HG02678 (cell line): ENCODE measurements at regions not wholly inside any gene's neighbourhood (a gene's known extent, or its start where the extent isn't known, plus 50 kb on each side); places are given as distances from the start of the nearest gene placed in this dataset.
"Not testable (repeated sequence)": the region's sequence is repeated elsewhere in the genome, so short reads cannot be mapped to it uniquely, and the experiment has no call there.

Experiments used
- ATAC-seq: cut with Tn5 transposase; IDR thresholded peaks from one replicate; pipeline ENCODE4 v1.9.1; 2021; ENCODE audit warnings: mild to moderate bottlenecking, moderate library complexity; ENCODE audit not compliant: unreplicated experiment

GRCh38 chr3:5899014-5899761, 711.7 kb downstream of the EDEM1 start:
- ATAC-seq = no peak

- ATAC-seq = no peak
Measured at GRCh38 chr3:5917932-5918331, 730.4 kb downstream of the EDEM1 start.

- ATAC-seq = no peak
Measured at GRCh38 chr3:5918626-5919025, 731.1 kb downstream of the EDEM1 start.

- no peak for ATAC-seq
Measured at GRCh38 chr3:5929027-5929426, 741.5 kb downstream of the EDEM1 start.

- ATAC-seq = not testable (repeated sequence)
Measured at GRCh38 chr3:5944061-5944460, 756.6 kb downstream of the EDEM1 start.

- ATAC-seq = no peak
Measured at GRCh38 chr3:5948084-5948483, 760.6 kb downstream of the EDEM1 start.

- ATAC-seq = no peak
Measured at GRCh38 chr3:5951026-5951425, 763.5 kb downstream of the EDEM1 start.

GRCh38 chr3:5972586-5972985, 785.1 kb downstream of the EDEM1 start:
- no peak for ATAC-seq

- no peak for ATAC-seq
Measured at GRCh38 chr3:5974630-5975322, 787.3 kb downstream of the EDEM1 start.

GRCh38 chr3:5977331-5977730, 789.8 kb downstream of the EDEM1 start:
- no peak for ATAC-seq

- ATAC-seq = no peak
Measured at GRCh38 chr3:5980475-5980874, 793.0 kb downstream of the EDEM1 start.

- ATAC-seq = no peak
Measured at GRCh38 chr3:5994651-5995050, 807.1 kb downstream of the EDEM1 start.

- ATAC-seq = no peak
Measured at GRCh38 chr3:6018456-6018855, 830.9 kb downstream of the EDEM1 start.

GRCh38 chr3:6022621-6023020, 835.1 kb downstream of the EDEM1 start:
- no peak for ATAC-seq

- ATAC-seq = no peak
Measured at GRCh38 chr3:6025032-6025431, 835.9 kb upstream of the GRM7 start.

GRCh38 chr3:6030648-6031047, 830.3 kb upstream of the GRM7 start:
- ATAC-seq = not testable (repeated sequence)

- no peak for ATAC-seq
Measured at GRCh38 chr3:6035626-6036025, 825.3 kb upstream of the GRM7 start.

- no peak for ATAC-seq
Measured at GRCh38 chr3:6039971-6040370, 820.9 kb upstream of the GRM7 start.

- no peak for ATAC-seq
Measured at GRCh38 chr3:6041894-6042293, 819.0 kb upstream of the GRM7 start.

GRCh38 chr3:6047016-6047415, 813.9 kb upstream of the GRM7 start:
- no peak for ATAC-seq

- no peak for ATAC-seq
Measured at GRCh38 chr3:6060251-6060650, 800.7 kb upstream of the GRM7 start.
